ENCODE measurements at regions not wholly inside any gene's neighbourhood (a gene's known extent, or its start where the extent isn't known, plus 50 kb on each side); places are given as distances from the start of the nearest gene placed in this dataset.
"Not testable (repeated sequence)": the region's sequence is repeated elsewhere in the genome, so short reads cannot be mapped to it uniquely, and the experiment has no call there.

GRCh38 chr2:111552625-111553024 lies 331.4 kb downstream of the ANAPC1 start:
- not testable (repeated sequence) for H3K27me3 Mint-ChIP-seq (ENCODE audit: low read depth); H3K36me3 Mint-ChIP-seq (ENCODE audit: low read depth)

GRCh38 chr2:111559301-111559700 lies 324.7 kb downstream of the ANAPC1 start:
- not testable (repeated sequence) for H3K36me3 Mint-ChIP-seq (ENCODE audit: low read depth); H3K4me3 Mint-ChIP-seq (ENCODE audit: unreplicated experiment); H3K9me3 Mint-ChIP-seq (ENCODE audit: low read depth); DNase-seq (ENCODE audit: low spot score); H3K27ac Mint-ChIP-seq (ENCODE audit: unreplicated experiment); H3K27me3 Mint-ChIP-seq (ENCODE audit: low read depth); H3K4me1 Mint-ChIP-seq (ENCODE audit: low read depth)

More at GRCh38 chr2:111552625-111553024, 331.4 kb downstream of the ANAPC1 start:
- not testable (repeated sequence) for H3K4me3 Mint-ChIP-seq (ENCODE audit: unreplicated experiment); H3K9me3 Mint-ChIP-seq (ENCODE audit: low read depth); DNase-seq (ENCODE audit: low spot score); H3K4me1 Mint-ChIP-seq (ENCODE audit: low read depth); H3K27ac Mint-ChIP-seq (ENCODE audit: unreplicated experiment)

GRCh38 chr2:111559814-111560213 lies 324.2 kb downstream of the ANAPC1 start:
- H3K27ac Mint-ChIP-seq (ENCODE audit: unreplicated experiment); H3K36me3 Mint-ChIP-seq (ENCODE audit: low read depth); H3K4me3 Mint-ChIP-seq (ENCODE audit: unreplicated experiment); H3K27me3 Mint-ChIP-seq (ENCODE audit: low read depth); H3K9me3 Mint-ChIP-seq (ENCODE audit: low read depth); DNase-seq (ENCODE audit: low spot score); H3K4me1 Mint-ChIP-seq (ENCODE audit: low read depth): not testable (repeated sequence)

- H3K36me3 Mint-ChIP-seq (ENCODE audit: low read depth); DNase-seq (ENCODE audit: low spot score): not testable (repeated sequence)
- H3K4me1 Mint-ChIP-seq (ENCODE audit: low read depth): peaks cover 17% of the 10 kb centered on the region
Measured at GRCh38 chr2:111566068-111566467, 317.9 kb downstream of the ANAPC1 start.

GRCh38 chr2:111567233-111567632 lies 316.8 kb downstream of the ANAPC1 start:
- H3K4me1 Mint-ChIP-seq (ENCODE audit: low read depth): peaks cover 13% of the 10 kb centered on the region

More at GRCh38 chr2:111566068-111566467, 317.9 kb downstream of the ANAPC1 start:
- H3K4me3 Mint-ChIP-seq (ENCODE audit: unreplicated experiment); H3K27me3 Mint-ChIP-seq (ENCODE audit: low read depth); H3K9me3 Mint-ChIP-seq (ENCODE audit: low read depth): not testable (repeated sequence)
- peak overlapping the region; percentile 69 for H3K27ac Mint-ChIP-seq (ENCODE audit: unreplicated experiment)

GRCh38 chr2:111569356-111570199 lies 314.4 kb downstream of the ANAPC1 start:
- not testable (repeated sequence) for DNase-seq (ENCODE audit: low spot score); H3K9me3 Mint-ChIP-seq (ENCODE audit: low read depth); H3K36me3 Mint-ChIP-seq (ENCODE audit: low read depth); H3K4me3 Mint-ChIP-seq (ENCODE audit: unreplicated experiment); H3K27me3 Mint-ChIP-seq (ENCODE audit: low read depth); H3K27ac Mint-ChIP-seq (ENCODE audit: unreplicated experiment)
- H3K4me1 Mint-ChIP-seq (ENCODE audit: low read depth): peaks cover 11% of the 10 kb centered on the region

More at GRCh38 chr2:111567233-111567632, 316.8 kb downstream of the ANAPC1 start:
- H3K36me3 Mint-ChIP-seq (ENCODE audit: low read depth); H3K27me3 Mint-ChIP-seq (ENCODE audit: low read depth); H3K9me3 Mint-ChIP-seq (ENCODE audit: low read depth); H3K27ac Mint-ChIP-seq (ENCODE audit: unreplicated experiment); DNase-seq (ENCODE audit: low spot score); H3K4me3 Mint-ChIP-seq (ENCODE audit: unreplicated experiment): not testable (repeated sequence)

- H3K4me1 Mint-ChIP-seq (ENCODE audit: low read depth): peaks cover 11% of the 10 kb centered on the region
- DNase-seq (ENCODE audit: low spot score); H3K4me3 Mint-ChIP-seq (ENCODE audit: unreplicated experiment); H3K9me3 Mint-ChIP-seq (ENCODE audit: low read depth); H3K36me3 Mint-ChIP-seq (ENCODE audit: low read depth); H3K27me3 Mint-ChIP-seq (ENCODE audit: low read depth); H3K27ac Mint-ChIP-seq (ENCODE audit: unreplicated experiment): not testable (repeated sequence)
Measured at GRCh38 chr2:111570300-111571114, 313.5 kb downstream of the ANAPC1 start.

GRCh38 chr2:111574803-111575202 lies 309.2 kb downstream of the ANAPC1 start:
- H3K27ac Mint-ChIP-seq (ENCODE audit: unreplicated experiment); H3K27me3 Mint-ChIP-seq (ENCODE audit: low read depth); H3K4me1 Mint-ChIP-seq (ENCODE audit: low read depth); H3K36me3 Mint-ChIP-seq (ENCODE audit: low read depth); H3K9me3 Mint-ChIP-seq (ENCODE audit: low read depth); DNase-seq (ENCODE audit: low spot score); H3K4me3 Mint-ChIP-seq (ENCODE audit: unreplicated experiment): not testable (repeated sequence)

GRCh38 chr2:111577154-111577885 lies 306.7 kb downstream of the ANAPC1 start:
- not testable (repeated sequence) for DNase-seq (ENCODE audit: low spot score); H3K36me3 Mint-ChIP-seq (ENCODE audit: low read depth); H3K27ac Mint-ChIP-seq (ENCODE audit: unreplicated experiment); H3K27me3 Mint-ChIP-seq (ENCODE audit: low read depth); H3K4me3 Mint-ChIP-seq (ENCODE audit: unreplicated experiment); H3K9me3 Mint-ChIP-seq (ENCODE audit: low read depth); H3K4me1 Mint-ChIP-seq (ENCODE audit: low read depth)

GRCh38 chr2:111579500-111580134 lies 304.4 kb downstream of the ANAPC1 start:
- not testable (repeated sequence) for H3K4me3 Mint-ChIP-seq (ENCODE audit: unreplicated experiment); H3K36me3 Mint-ChIP-seq (ENCODE audit: low read depth); H3K9me3 Mint-ChIP-seq (ENCODE audit: low read depth); H3K4me1 Mint-ChIP-seq (ENCODE audit: low read depth); H3K27me3 Mint-ChIP-seq (ENCODE audit: low read depth); H3K27ac Mint-ChIP-seq (ENCODE audit: unreplicated experiment); DNase-seq (ENCODE audit: low spot score)

- not testable (repeated sequence) for H3K4me1 Mint-ChIP-seq (ENCODE audit: low read depth); H3K9me3 Mint-ChIP-seq (ENCODE audit: low read depth); DNase-seq (ENCODE audit: low spot score); H3K27ac Mint-ChIP-seq (ENCODE audit: unreplicated experiment); H3K27me3 Mint-ChIP-seq (ENCODE audit: low read depth); H3K36me3 Mint-ChIP-seq (ENCODE audit: low read depth); H3K4me3 Mint-ChIP-seq (ENCODE audit: unreplicated experiment)
Measured at GRCh38 chr2:111580616-111581015, 303.4 kb downstream of the ANAPC1 start.

GRCh38 chr2:111582090-111582489 lies 301.9 kb downstream of the ANAPC1 start:
- not testable (repeated sequence) for H3K4me1 Mint-ChIP-seq (ENCODE audit: low read depth); H3K4me3 Mint-ChIP-seq (ENCODE audit: unreplicated experiment); DNase-seq (ENCODE audit: low spot score); H3K36me3 Mint-ChIP-seq (ENCODE audit: low read depth); H3K27ac Mint-ChIP-seq (ENCODE audit: unreplicated experiment); H3K9me3 Mint-ChIP-seq (ENCODE audit: low read depth); H3K27me3 Mint-ChIP-seq (ENCODE audit: low read depth)

Data from chondrocyte (in vitro differentiated cells).